Brain microvascular endothelial cell (primary cell): ENCODE measurements at regions not wholly inside any gene's neighbourhood (a gene's known extent, or its start where the extent isn't known, plus 50 kb on each side); places are given as distances from the start of the nearest gene placed in this dataset.

ENCODE experiments used
- DNase-seq: peaks from one replicate; pipeline ENCODE4 v3.0.0-alpha.2; 2020
- H3K27ac ChIP-seq: fragments of 250-450 bp; sonication (Bioruptor Pico); 2 replicates; pipeline ENCODE4 v1.5.1; 2020; ENCODE audit warnings: mild to moderate bottlenecking, moderate library complexity
- H3K27me3 ChIP-seq: fragments of 250-450 bp; sonication (Bioruptor Pico); replicated peaks from 2 replicates; pipeline ENCODE4 v1.5.1; 2020; ENCODE audit warnings: mild to moderate bottlenecking
- H3K36me3 ChIP-seq: fragments of 250-450 bp; sonication (Bioruptor Pico); replicated peaks from 2 replicates; pipeline ENCODE4 v1.5.1; 2020; ENCODE audit warnings: mild to moderate bottlenecking
- H3K4me3 ChIP-seq: 2 replicates; pipeline ENCODE4 v1.5.1; 2011; ENCODE audit warnings: low read depth, mild to moderate bottlenecking, control low read depth, low read length, moderate library complexity
- in situ Hi-C: cut with HindIII; loops from 2 replicates; pipeline ENCODE4 v1.10.0; 2017; ENCODE audit warnings: low sequenced_read_pairs, low pct_ligation_motif_present
- TF ChIP-seq, protein P1 (sequence below): IDR thresholded peaks from 2 replicates; pipeline ENCODE4 v1.5.1; 2011; ENCODE audit warnings: low read depth, mild to moderate bottlenecking, moderate library complexity, low read length, control low read depth, inconsistent platforms; ENCODE audit errors: missing control alignments

DNA sequence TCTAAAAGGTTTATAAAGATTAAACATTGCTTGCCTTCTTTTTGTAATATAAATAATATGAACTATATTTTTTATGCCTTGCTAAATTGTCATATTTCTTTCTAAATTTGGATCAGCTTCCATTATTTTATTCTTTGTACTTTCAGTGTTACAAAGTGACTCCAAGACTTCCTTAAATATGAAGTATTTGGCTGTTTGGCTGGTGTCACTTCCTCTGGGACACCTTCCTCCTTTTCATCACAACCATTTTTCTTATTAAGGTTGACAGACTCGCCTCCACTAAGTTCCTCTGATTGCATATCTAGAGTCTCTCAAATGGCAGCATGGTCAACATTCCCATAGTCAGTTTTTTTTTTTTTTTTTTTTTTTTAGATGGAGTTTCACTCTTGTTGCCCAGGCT lies 73.8 kb upstream of the SLC1A1 start:
- in situ Hi-C loops: no loop called here
- H3K27ac ChIP-seq: no peak overlapping the region
- DNase-seq: no peak
- no peaks in the 10 kb centered on the region for H3K36me3 ChIP-seq
- TF ChIP-seq, protein P1, sequence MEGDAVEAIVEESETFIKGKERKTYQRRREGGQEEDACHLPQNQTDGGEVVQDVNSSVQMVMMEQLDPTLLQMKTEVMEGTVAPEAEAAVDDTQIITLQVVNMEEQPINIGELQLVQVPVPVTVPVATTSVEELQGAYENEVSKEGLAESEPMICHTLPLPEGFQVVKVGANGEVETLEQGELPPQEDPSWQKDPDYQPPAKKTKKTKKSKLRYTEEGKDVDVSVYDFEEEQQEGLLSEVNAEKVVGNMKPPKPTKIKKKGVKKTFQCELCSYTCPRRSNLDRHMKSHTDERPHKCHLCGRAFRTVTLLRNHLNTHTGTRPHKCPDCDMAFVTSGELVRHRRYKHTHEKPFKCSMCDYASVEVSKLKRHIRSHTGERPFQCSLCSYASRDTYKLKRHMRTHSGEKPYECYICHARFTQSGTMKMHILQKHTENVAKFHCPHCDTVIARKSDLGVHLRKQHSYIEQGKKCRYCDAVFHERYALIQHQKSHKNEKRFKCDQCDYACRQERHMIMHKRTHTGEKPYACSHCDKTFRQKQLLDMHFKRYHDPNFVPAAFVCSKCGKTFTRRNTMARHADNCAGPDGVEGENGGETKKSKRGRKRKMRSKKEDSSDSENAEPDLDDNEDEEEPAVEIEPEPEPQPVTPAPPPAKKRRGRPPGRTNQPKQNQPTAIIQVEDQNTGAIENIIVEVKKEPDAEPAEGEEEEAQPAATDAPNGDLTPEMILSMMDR: no peak
- H3K4me3 ChIP-seq: no peak overlapping the region
- no peaks in the 10 kb centered on the region for H3K27me3 ChIP-seq

DNA sequence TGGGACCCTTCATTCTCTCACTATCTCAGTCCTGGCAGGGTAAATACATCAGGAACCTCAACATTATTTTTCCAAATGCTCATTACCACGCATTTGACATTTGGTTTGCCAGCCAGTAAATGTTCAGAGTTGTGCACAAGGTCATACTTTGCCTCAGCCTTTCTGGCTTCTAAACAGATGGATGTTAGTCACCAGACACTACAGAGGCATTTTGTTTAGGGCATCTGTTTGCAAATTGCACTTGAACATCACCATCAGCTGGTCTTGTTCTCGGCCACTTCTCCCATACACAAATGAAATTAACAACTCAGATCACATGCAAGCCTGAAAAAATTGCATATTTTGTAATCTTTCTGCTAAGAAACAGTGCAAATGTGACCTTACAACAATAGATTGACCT lies 75.0 kb upstream of the SLC1A1 start:
- Histone ChIP-seq H3K4me3 (no peak overlapping the region), H3K27me3 (no peaks in the 10 kb centered on the region), H3K36me3 (no peaks in the 10 kb centered on the region), H3K27ac (no peak overlapping the region)
- TF ChIP-seq, protein P1: no peak
- in situ Hi-C loops: no loop called here
- DNase-seq: no peak

DNA sequence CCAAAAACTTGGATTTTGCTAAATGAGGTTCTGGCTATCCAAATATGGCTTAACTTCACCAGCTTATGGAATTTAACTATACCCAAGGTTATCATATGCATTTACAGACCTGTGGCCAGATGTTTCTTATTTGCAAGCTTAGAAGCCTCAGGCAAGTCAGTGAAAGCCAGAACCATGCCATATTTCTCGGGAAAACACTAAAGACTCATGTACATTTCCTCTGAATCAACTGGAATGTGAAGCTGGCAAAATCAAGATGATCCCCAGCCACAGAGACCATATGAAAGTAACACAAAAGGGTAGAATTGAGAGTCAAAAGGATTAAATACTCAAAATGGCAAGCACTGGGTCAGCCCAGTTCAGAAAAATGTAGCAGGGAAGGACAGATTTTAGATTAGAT lies 76.4 kb upstream of the SLC1A1 start:
- Histone ChIP-seq H3K4me3 (no peak overlapping the region), H3K27me3 (no peaks in the 10 kb centered on the region), H3K36me3 (no peaks in the 10 kb centered on the region), H3K27ac (no peak overlapping the region)
- in situ Hi-C loops: no loop called here
- TF ChIP-seq, protein P1: no peak
- no peak for DNase-seq

DNA sequence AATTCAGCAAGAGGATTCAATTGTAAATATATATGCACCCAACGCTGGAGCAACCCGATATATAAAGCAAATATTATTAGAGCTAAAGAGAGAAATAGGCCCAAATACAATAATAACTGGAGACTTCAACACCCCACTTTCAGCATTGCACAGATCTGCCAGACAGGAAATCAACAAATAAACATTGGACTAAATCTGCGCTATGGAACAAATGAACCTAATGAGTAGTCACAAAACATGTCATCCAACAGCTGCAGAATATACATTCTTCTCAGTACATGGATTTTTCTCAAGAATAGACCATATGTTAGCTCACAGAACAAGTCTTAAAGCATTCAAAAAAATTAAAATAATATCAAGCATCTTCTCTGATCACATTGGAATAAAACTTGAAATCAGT lies 86.1 kb upstream of the SLC1A1 start:
- no peaks in the 10 kb centered on the region for H3K36me3 ChIP-seq
- H3K27me3 ChIP-seq: no peaks in the 10 kb centered on the region
- TF ChIP-seq, protein P1: no peak
- in situ Hi-C loops: no loop called here
- H3K4me3 ChIP-seq: no peak overlapping the region
- H3K27ac ChIP-seq: no peak overlapping the region
- DNase-seq: no peak

DNA sequence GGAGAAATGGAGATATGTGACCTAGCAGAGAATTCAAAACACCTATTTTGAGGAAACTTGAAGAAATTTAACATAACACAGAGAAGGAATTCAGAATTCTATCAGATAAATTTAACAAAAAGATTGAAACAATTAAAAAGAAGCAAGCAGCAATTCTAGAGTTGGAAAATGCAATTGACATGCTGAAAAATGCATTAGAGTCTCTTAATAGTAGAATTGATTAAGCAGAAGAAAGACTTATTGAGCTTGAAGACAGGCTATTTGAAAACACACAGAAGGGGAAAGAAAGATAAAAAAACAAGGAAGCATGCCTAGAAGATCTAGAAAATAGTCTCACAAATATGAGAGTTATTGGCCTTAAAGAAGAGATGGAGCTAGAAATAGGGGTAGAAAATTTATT lies 87.8 kb upstream of the SLC1A1 start:
- DNase-seq: no peak
- Histone ChIP-seq H3K36me3 (no peaks in the 10 kb centered on the region), H3K27ac (no peak overlapping the region), H3K27me3 (no peaks in the 10 kb centered on the region), H3K4me3 (no peak overlapping the region)
- in situ Hi-C loops: no loop called here
- TF ChIP-seq, protein P1: no peak

DNA sequence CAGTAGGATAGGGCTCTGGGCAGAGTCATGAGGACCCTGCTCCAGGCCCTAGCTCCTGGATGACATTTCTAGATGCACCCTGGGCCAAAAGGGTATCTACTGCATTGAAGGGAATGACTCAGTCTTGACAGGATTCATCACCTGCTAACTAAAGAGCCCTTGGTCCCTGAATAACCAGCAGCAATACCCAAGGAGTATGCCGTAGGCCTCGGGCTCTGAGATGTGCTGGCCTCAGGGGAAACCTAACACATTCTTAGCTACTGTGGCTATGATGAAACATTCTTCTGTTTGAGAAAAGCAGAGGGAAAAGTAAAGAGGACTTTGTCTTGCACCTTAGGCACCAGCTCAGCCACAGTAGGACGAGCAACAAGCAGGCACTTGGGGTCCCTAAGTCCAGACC lies 89.5 kb upstream of the SLC1A1 start:
- DNase-seq: no peak
- Histone ChIP-seq H3K27me3 (no peaks in the 10 kb centered on the region), H3K4me3 (no peak overlapping the region), H3K27ac (no peak overlapping the region), H3K36me3 (no peaks in the 10 kb centered on the region)
- TF ChIP-seq, protein P1: no peak
- in situ Hi-C loops: no loop called here
